Activated CD4-positive, alpha-beta T cell treated with anti-CD3 and anti-CD28 coated beads, Interleukin-2, amount 50 U/mL, for 4 hours (primary cell): ENCODE measurements at regions not wholly inside any gene's neighbourhood (a gene's known extent, or its start where the extent isn't known, plus 50 kb on each side); places are given as distances from the start of the nearest gene placed in this dataset.

Experiments used
- DNase-seq, 2 experiments: peaks; one replicate each; pipeline ENCODE4 v3.0.0-alpha.2; 2020

DNA sequence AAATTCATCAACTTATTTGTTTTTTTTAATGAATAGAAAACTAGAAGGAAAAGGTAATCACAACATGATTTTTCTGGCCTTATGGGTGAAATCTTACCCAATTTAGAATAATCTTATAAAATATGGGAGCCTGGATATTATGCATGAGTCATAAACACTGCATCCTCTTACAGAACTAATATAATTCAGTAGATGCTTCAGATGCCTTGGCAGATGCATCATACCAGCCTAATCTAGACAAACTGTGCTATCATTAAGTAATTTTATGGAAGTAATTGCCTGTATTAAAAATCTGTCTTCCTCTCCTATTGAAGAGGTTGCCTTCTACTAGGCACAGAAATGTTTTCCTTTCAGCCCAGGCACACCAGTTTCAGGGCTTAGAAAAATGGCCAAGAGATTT, 2384.6 kb upstream of the WWC1 start:
- DNase-seq = no peak

- DNase-seq = no peak
Observed at GRCh38 chr5:165913059-165913458, 2378.4 kb upstream of the WWC1 start.

GRCh38 chr5:165914456-165914855, 2377.0 kb upstream of the WWC1 start:
- DNase-seq = no peak

GRCh38 chr5:165919196-165919595, 2372.2 kb upstream of the WWC1 start:
- no peak for DNase-seq

DNA sequence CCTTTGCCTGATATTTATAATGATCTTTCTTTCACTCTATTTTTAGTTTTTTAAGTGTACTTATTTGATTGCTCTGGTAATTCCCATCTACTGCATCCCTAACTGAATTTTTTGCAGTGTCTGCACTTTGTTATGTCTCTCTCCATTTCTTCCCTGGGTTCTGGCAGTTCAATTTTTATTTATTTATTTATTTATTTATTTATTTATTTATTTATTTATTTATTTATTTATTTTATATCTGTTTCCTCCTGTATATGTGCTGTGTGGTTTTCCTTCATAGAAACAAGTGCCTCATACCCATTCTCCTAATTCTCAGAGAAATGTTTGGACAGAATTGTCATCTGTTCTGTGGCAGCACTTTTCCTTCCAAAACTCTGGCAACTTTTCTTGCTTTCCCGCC, 2370.8 kb upstream of the WWC1 start:
- DNase-seq = no peak

DNA sequence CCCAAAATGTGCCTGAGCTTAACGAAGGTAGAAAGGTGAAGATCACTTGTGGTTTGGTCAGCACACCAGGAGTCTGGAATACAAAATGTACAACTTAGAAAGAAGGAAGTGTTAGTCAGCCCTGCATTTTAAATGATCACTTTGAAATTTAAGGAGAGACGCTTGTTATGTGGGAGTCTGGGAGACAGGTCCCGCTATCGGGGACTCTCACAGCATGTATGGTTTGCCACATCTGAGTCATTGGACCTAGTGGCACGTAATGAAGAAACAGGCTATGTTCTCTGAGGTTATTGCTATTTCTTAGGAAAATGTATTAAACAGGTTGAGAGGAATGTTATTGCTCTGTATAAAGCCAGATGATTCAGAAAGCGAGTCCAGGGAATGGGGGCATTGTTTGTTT, 2362.5 kb upstream of the WWC1 start:
- DNase-seq = no peak

- no peak for DNase-seq
Observed at GRCh38 chr5:165940541-165940940, 2350.9 kb upstream of the WWC1 start.

- DNase-seq = no peak
Observed at GRCh38 chr5:165956854-165957253, 2334.6 kb upstream of the WWC1 start.

DNA sequence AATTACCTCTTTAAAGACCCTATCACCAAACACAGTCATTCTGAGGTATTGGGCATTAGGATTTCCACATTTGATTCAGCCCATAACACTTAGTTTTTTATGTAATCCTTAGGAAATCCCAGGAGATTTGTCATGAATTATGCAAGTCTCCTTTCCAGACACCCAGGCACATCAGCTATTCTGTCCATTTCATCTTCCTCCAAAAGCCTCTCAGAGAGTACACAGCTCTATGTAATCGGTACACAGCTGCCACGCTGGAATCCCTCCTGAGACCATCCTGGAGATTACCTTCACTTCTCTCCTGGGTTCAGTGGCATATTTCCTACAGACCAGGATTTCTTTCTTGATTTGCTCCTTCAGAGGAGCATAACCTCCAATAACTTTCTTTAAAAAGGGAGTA, 2309.8 kb upstream of the WWC1 start:
- DNase-seq = no peak

- no peak for DNase-seq
Observed at GRCh38 chr5:165996201-165996875, 2295.1 kb upstream of the WWC1 start.

DNA sequence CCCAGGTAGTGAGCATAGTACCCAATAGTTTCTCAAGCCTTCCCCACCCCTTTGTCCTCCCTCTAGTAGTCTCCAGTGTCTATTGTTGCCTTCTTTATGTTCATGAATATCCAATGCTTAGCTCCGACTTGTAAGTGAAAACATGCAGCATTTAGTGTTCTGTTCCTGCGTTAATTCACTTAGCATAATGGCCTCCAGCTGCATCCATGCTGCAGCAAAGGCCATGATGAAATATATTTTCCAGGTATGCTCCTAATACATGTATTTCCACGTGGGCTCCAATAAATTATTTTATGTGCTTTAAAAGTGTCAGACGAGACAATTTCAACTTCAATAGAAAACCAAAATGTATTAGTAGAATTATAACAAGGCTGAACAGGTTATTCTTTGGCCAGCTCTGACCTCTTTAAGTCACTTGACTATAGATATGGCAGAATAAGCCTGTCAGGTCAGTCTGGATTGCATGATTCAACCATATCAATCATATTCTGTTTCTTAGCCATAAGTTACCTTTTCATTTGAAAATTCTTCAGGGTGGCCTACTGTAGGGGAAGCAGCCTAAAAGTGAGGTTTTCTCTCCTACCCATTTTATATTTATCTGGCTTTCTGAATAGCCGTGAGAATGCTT, 2291.6 kb upstream of the WWC1 start:
- DNase-seq = no peak

- DNase-seq = no peak
Observed at GRCh38 chr5:166004006-166004405, 2287.4 kb upstream of the WWC1 start.

DNA sequence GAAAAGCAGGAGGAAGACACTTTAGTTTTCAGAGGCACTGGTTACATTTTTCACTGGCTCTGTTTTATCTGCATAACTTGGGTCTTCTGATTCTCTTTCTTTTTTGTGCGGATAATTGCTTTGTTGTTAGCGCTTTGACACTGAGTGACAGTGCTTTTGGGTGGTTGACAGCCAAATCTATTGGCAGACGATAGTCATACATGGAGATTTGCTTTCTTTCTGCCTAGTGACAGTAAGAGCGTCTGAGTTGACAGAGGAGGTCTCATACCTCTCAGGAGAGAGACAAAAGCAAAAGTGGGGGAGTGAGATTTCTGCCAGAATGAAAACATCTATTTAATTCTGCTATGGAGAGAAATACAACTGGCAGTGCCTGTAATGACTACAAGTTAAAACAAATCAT, 2278.0 kb upstream of the WWC1 start:
- no peak for DNase-seq

DNA sequence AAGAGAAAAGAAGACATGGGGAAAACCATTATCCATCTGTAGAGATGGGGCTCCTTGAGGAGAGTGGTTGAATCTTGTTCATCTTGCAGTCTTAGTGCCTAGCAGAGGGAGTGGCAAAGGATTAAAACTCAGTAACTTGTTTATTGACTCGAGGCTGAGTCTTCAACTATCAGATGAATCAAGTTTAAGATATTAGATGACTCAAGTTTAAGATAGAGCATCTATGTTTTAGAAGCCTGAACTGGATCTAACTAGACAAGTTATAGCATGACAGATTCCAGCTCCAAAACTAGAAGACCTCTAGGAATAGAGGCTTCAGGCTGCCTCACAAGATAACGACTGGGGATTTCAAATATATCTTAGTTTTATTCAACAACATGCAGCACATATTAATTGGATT, 2277.2 kb upstream of the WWC1 start:
- DNase-seq = no peak

DNA sequence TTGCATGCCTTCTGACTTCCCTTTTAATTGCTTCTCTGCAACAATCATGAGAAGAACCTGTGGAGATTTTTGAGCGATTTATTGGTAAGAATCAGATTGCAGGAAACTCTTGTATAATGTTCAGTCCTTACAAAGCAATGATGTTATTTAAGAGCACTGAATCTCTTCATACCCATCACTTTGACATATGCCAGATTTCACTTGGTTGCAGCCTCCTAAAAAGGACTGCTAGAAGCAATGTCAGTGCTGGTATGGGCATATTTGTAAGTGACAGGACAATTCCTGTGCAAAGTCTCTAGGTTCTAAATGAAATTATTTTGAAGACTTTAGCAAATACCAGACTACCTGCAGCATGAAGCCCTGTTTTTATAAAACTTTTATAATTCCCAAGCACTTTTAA, 2272.7 kb upstream of the WWC1 start:
- no peak for DNase-seq

GRCh38 chr5:166022065-166022464, 2269.4 kb upstream of the WWC1 start:
- no peak for DNase-seq

DNA sequence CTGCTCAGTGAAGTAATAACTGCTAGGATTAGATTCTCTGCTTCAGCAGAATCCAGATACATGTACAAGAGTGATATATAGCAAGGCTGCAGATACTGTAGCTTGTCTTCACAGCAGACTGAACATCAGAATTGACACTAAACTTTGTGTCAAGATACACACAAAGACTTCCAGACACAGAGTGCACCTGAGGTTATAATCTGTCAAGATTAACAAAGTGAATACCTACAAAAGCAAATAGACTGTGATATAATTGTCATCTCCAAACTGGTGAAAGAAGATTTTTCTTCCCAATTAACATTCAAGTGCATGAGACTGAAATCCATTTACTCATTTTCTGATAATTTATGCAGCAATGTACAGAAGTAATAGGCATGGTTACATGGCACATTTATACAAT, 2266.5 kb upstream of the WWC1 start:
- no peak for DNase-seq

- DNase-seq = no peak
Observed at GRCh38 chr5:166027582-166027981, 2263.9 kb upstream of the WWC1 start.

- DNase-seq = no peak
Observed at GRCh38 chr5:166031926-166032325, 2259.5 kb upstream of the WWC1 start.

DNA sequence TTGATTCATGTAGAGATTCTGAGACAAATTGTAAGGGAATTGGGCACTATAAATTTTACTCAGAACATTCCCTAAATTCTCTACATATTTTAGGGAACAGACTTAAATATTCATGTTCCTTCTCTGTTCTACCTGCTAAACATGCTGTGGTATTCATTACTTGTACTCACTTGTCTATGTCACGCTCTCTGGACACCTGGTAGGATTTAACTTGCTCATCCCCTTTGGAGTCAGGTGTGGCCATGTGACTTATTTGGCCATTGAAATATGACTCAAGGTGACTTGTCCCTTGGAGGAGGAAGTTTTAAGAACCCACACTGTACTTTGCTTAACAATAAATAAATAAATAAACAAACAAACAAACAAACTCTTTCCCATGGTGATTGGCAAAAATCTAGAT, 2258.8 kb upstream of the WWC1 start:
- DNase-seq = no peak

DNA sequence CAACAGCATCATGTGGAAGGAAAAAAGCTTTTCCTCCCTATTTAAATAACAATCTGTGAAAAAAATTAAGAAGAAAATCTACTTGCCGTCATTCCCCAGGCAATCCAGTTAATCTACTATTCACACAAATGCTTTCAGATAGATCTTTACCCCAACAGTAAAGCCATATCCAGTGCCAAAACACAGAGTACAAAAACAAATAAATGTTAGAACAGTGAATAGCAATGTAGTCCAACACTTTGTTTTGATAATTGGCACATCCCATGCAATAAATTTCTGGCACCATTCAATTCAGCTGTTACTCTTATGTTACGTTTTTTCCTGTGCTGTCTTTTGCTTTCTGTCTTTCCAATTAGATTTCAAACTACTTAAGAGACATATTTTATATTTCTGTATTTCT, 2245.5 kb upstream of the WWC1 start:
- no peak for DNase-seq

DNA sequence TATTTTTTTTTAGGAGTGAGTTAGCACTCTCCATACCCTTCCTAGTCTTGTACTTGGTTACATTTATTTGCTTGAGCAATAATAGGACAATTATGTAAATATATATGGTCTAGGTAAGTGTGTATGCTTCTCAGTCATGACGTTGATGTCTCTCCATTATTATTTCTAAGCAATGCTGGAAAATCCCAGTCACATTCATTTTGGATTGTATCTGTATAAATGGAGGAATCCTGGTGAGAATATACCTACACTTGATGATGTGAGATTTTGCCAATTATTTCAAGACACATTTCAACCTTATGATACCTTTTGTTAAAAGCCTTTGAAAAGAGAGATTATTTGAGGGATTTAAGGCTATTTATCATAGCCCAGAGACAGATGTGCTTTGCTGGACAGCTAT, 2244.5 kb upstream of the WWC1 start:
- DNase-seq = no peak

- DNase-seq = no peak
Observed at GRCh38 chr5:166050531-166050930, 2240.9 kb upstream of the WWC1 start.

DNA sequence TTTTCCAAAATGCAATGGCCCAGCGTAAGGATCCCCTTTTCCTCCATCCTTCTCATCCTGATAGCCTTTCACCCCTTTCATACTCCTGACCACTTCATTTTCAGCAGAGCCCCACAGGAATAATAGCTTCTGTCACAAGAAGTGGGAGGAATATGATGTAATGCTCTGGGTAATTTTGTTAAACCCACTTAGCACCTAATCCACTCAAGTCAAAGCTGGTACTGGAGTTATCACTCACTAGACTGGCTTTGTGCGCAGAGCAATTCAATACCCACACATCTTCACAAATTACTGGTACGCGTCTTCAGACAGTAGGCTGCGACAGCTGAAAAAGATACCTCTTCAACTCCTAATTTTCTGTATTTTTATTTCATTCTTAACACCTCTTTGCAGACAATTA, 2232.8 kb upstream of the WWC1 start:
- no peak for DNase-seq

DNA sequence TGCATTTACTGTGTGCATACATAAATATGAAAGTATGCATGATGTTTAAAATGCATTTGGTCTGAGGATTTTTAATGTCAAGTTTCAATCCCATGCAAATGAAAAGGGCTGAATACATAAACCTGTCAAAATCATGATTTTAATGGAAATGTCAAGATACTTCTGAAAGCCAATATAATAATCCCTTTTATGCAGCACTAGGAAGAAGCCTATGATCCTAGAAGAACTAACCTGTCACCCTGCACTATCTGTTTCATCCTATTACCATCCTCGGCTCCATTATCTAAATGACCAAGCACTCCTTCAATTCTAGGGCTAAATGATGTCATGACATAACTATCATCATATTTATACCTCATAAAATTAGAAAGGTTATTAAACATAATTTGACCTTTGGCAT, 2229.4 kb upstream of the WWC1 start:
- DNase-seq = no peak
